ENCODE measurements at regions not wholly inside any gene's neighbourhood (a gene's known extent, or its start where the extent isn't known, plus 50 kb on each side); places are given as distances from the start of the nearest gene placed in this dataset.

- H3K36me3 Mint-ChIP-seq (ENCODE audit: insufficient read depth, unreplicated experiment) = no peaks in the 10 kb centered on the region
- H3K27ac Mint-ChIP-seq (ENCODE audit: low read depth, unreplicated experiment) = no peak overlapping the region
- DNase-seq (ENCODE audit: unreplicated experiment) = no peak
- intact Hi-C loops (cut with micrococcal nuclease) = no loop called here
- BruUV-seq (replicated peaks) = no TSS peak
- H3K27me3 Mint-ChIP-seq (ENCODE audit: insufficient read depth, unreplicated experiment) = no peaks in the 10 kb centered on the region
- TF ChIP-seq CTCF (IDR thresholded peaks at IDR 0.05; ENCODE audit: unreplicated experiment) = no peak
- H3K9me3 Mint-ChIP-seq (ENCODE audit: unreplicated experiment) = no peaks in the 10 kb centered on the region
- no peak overlapping the region for H3K4me3 Mint-ChIP-seq (ENCODE audit: unreplicated experiment)
- H3K4me1 Mint-ChIP-seq (ENCODE audit: insufficient read depth, unreplicated experiment) = peaks cover 10% of the 10 kb centered on the region
- ChIA-PET CTCF (no interaction called here), POLR2A (no interaction called here)
These were observed 287.0 kb upstream of the IGFBP3 start for GRCh38 chr7:46207931-46208634.

- POLR2A ChIA-PET = no interaction called here
- BruUV-seq (replicated peaks) = no TSS peak
- CTCF ChIA-PET = interaction anchor here (0.7 kb wide), 1 partner anchor 146 kb away, joined by 3 read pairs; no protein-coding TSS in a partner anchor
- no peak overlapping the region for H3K27ac Mint-ChIP-seq (ENCODE audit: low read depth, unreplicated experiment)
- no peaks in the 10 kb centered on the region for H3K36me3 Mint-ChIP-seq (ENCODE audit: insufficient read depth, unreplicated experiment)
- H3K4me3 Mint-ChIP-seq (ENCODE audit: unreplicated experiment) = no peak overlapping the region
- H3K27me3 Mint-ChIP-seq (ENCODE audit: insufficient read depth, unreplicated experiment) = no peaks in the 10 kb centered on the region
- intact Hi-C loops (cut with micrococcal nuclease) = no loop called here
- no peak for TF ChIP-seq CTCF (IDR thresholded peaks at IDR 0.05; ENCODE audit: unreplicated experiment)
- DNase-seq (ENCODE audit: unreplicated experiment) = no peak
- peaks cover 10% of the 10 kb centered on the region for H3K4me1 Mint-ChIP-seq (ENCODE audit: insufficient read depth, unreplicated experiment)
- no peaks in the 10 kb centered on the region for H3K9me3 Mint-ChIP-seq (ENCODE audit: unreplicated experiment)
These were observed 285.5 kb upstream of the IGFBP3 start for GRCh38 chr7:46206476-46207060.

DNA sequence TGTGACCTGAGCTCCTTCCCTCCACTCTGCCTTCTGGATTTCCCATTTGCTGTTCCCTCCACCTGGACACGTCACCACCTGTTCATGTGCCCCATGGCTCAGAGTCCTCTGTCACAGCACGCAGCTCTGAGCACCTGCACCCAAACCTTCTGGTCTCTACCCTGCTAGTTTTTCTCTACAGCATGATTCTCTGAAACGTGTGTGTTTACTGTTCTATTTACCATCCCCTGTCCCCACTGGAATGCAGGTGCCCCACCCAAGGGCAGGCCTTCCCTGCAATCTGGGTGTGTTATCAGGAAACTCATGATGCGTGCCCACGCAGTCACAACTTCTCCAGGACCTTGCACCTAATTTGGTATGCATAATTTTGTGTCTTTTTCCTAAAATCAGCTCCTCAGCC is 284.4 kb upstream of the IGFBP3 start:
- intact Hi-C loops (cut with micrococcal nuclease) = no loop called here

More for the DNA sequence above, 284.4 kb upstream of the IGFBP3 start:
- BruUV-seq (replicated peaks) = no TSS peak
- H3K27ac Mint-ChIP-seq (ENCODE audit: low read depth, unreplicated experiment) = peak overlapping the region; percentile 75
- no peak overlapping the region for H3K4me3 Mint-ChIP-seq (ENCODE audit: unreplicated experiment)
- H3K36me3 Mint-ChIP-seq (ENCODE audit: insufficient read depth, unreplicated experiment) = no peaks in the 10 kb centered on the region
- no peaks in the 10 kb centered on the region for H3K9me3 Mint-ChIP-seq (ENCODE audit: unreplicated experiment)
- no peak for TF ChIP-seq CTCF (IDR thresholded peaks at IDR 0.05; ENCODE audit: unreplicated experiment)
- no peaks in the 10 kb centered on the region for H3K27me3 Mint-ChIP-seq (ENCODE audit: insufficient read depth, unreplicated experiment)
- ChIA-PET POLR2A (no interaction called here), CTCF (interaction anchor here (0.6 kb wide), 1 partner anchor 282 kb away, joined by 3 read pairs; no protein-coding TSS in a partner anchor)
- H3K4me1 Mint-ChIP-seq (ENCODE audit: insufficient read depth, unreplicated experiment) = peaks cover 10% of the 10 kb centered on the region
- DNase-seq (ENCODE audit: unreplicated experiment) = no peak
